Amygdala (tissue), 56 donors: ENCODE measurements at regions not wholly inside any gene's neighbourhood (a gene's known extent, or its start where the extent isn't known, plus 50 kb on each side); places are given as distances from the start of the nearest gene placed in this dataset.
A peak's percentile ranks its signal among the peaks of the same experiment; 100 is the strongest.

Experiments used
- DNase-seq, 56 donors: peaks; one replicate each; lab custom pipeline; 2025; lab: John Stamatoyannopoulos, UW

DNA sequence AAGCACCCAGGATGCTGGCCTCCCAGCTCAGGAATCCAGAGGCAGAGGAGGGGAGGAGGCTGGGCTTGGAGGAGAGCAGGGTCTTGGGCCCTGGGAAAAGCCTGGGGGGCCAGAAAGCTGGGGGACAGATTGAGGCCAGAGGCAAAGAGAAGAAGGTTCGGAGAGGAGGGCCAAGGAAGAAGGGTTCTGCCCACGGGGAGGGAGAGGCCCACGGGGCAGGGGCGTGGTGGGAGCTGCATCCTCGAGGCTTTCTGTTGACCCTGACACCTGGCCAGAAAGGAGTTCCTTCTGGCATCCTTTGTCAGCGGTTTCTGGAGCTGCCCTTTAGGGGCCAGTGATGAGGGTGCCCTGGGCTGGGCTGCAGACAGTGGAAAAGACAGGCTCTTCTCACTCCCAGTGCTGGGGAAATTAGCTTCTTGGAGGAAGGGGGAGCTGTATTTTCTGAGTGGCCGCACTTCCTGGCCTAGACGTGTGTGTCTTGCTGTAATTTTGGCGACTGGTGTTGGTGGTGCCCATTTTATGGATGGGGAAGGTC lies 308.7 kb downstream of the SEC14L1 start:
- no peak for DNase-seq

DNA sequence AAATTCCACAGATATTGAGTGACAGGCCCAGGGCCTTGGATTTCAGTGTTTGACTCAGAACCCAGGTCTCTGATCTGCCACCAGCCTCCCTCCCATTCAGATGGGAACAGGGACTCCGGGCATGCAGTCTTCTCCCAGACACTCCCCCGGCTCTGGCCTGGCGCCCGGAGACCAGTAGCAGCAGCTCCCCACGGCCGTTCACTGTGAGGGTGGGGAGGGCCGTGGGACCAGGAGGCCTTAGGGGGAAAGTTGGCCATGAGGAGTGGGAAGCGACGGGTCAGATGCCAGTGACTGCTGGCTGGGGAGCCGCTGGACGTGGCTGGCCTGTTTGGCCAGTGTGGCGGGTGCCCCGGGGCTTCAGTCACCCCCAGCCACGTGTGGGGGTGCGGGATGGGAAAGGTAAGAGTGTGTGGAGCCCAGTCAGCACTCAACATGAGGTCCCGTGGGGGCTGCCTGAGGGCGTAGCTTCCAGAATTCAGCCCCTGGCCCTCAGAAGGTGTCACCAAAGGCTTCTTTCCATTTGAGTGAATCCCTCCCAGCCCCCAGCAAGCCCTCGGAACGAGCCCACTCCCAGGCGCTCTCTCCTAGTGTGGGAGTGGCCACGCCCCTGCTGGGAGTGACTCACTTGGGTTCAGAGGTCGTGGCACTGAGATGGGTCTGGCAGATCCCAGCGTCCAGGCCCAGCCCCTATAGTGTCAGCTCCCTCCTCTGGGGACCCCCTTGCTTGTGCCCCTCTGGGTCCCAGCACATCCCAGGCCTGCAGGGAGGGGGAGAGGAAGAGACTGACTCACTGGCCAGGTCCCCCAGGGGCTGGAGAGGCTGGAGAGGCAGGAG lies 309.4 kb downstream of the SEC14L1 start:
- peak in 52 of 56 donors; percentile 18 to 84 (median 62) for DNase-seq

DNA sequence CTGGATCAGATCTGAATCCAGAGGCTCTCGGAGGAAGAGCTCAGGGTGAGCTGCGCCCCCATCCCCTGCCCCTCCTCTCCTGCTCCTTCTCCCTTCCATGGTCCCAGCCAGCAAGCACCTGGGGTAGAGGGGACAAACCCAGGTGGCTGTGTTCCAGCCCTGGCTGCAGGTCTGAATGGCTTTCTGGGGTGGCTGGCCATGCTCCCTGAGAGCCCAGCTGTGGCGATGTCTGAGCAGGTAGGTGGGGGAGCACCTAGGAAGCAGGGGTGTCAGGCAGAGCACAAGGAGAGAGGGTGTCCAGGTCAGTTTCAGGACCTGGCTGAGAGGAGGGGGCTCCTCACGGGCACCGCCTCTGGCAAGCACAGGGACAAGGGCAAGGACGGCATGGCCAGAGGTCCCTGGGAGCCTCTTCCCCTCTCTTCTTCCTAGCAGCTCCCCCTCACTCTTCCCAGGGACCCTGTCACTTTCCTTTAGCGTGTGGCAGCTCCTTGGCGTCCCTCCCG lies 310.0 kb downstream of the SEC14L1 start:
- peak in 3 of 56 donors; percentile 46 to 55 (median 47) for DNase-seq

DNA sequence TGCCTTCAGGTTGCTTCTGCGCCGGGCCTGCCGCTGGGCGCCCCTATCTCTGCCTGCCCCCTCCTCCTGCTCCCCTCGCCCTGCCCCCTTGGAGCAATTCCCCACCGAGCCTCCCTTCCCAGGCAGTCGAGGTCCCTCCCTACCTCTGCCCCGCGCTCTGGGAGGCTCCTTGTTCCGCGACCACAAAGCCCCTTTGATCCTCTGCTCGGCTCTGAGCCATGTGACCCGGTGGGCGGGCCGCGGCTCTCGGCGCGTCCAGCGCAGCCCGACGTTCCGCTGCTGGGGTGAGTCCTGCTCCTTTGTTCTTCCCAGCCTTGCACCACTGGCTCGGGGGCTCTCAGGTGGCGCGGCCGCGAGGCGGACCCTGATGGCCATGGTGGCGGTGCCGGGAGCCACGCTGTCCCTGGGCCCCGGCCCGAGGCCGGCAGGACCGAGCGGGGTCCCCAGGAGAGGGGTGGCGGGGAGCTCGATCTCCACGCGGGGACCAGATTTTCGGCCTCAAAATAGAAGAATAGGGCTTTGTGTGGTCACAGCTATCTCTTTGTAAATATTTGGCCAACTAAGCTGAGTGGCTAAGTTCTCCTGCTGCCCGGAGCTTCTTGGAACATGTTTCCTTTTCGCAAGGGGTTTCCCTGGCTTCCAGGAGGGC lies 310.6 kb downstream of the SEC14L1 start:
- DNase-seq = peak in 55 of 56 donors; percentile 50 to 93 (median 84)

DNA sequence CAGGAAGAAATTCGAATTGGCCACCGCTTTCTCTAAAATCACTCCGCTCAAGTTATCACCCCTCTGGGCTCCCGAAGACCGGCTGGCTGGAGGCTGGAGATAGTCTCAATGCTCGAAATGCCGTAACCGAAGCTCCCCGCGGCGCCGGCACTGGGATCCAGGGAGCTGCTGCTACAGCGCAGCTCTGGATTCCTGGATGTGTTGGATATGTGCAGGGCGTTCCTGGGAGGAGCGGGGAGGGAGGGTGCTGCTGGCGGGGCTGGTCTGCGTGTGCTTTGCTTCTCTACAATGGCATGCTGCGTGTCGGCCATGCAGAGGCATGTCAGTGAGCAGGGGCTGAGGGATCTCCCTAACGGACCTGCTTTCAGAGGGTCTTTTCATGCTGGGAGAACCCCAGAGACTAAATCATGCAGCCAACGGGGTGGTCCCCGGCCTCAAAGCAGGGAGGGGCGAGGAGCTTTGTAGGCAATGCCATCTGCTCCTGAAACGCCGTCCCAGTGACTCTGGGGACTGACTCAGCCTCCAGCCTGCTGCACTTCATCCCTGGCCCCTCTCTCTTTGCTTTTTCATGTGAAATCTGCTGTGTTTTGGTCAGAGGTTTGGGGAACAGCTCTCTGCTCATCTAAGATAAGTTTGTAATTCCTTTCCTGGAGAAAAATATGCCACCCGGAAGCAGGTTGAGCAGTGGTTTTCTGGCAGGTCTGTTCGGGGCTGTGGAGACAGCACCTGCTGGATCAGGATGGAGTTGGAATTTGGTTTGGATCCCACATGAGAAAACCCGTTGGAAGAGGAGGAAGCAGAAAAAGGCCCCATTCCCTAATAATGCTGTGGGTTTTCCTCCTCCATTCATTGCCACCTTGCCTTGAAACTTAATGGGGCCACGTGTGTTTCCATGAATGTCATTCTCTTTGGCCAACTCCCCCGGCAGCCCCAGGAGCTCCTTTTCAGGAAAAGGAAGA lies 311.4 kb downstream of the SEC14L1 start:
- peak in 48 of 56 donors; percentile 36 to 89 (median 70) for DNase-seq

DNA sequence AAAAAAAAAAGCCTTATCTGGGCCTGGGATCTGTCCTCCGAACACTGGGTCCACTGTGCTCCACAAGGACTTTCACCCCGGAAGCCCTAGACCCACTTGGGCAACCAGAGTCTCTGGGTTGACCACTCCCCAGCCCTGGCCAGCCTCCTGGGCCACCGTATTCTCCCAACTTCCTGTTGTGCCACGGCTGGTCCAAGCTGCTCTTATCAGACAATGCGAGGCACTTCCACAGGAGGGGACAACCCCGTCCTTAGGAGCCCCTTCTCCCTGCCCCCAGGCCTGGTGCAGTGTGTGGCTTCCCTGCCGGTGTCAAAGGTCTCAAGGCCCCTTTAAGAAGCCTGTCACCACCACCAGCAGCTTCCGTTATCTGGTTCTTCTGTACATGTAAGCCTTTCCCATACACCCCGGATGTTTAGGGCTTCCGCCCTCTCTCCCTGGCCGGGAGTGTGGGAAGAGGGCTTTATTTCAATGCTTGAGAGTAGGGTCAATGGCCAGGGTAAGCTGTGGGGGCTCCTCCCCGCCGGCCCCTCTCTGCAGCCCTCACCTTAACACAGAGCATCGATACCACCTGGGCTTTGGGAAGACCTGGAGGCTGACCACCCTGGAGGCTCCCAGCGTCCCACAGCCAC lies 313.0 kb downstream of the SEC14L1 start:
- no peak for DNase-seq

DNA sequence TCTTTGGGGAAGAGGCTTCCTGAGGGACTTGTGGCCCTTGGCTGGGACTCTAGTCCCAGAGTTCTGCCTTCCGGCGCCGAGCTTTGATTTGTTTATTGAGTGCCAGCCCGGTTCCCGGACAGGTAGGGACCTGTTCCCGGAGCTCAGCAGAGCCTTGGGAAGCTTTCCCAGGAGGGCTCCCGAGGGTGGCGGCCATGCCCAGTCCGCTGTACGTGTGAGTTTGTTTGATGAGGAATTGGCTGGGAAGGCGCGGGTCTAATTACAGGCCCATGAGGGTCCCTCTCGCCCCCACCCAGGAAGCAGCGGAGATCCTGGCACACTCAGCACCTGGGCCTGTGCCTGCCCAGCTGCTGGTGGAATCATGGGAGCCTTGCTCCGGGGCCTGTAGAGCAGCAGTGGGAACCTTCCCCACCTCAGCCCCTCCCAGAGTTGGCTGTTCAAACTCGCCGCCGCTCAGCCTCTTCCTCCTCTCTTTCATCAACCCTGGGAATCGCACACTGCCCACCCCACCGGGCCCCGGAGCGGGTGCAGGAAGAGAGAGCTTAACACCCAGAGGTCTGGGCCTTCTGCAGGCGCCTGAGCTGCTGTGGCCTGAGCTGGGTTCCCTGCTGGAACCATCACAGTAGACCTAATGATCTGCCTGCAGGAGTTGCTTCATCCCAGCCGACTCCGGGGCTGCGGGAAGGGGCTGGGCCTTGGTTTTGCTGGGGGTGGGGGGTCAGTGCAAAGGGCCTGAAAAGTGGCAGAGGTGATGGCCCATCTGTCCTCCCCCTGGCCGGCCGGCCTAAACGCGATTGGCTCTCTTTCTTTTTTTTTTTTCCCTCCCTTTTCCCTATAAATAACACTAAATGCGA lies 313.7 kb downstream of the SEC14L1 start:
- DNase-seq = peak in 6 of 56 donors; percentile 23 to 32 (median 26)

DNA sequence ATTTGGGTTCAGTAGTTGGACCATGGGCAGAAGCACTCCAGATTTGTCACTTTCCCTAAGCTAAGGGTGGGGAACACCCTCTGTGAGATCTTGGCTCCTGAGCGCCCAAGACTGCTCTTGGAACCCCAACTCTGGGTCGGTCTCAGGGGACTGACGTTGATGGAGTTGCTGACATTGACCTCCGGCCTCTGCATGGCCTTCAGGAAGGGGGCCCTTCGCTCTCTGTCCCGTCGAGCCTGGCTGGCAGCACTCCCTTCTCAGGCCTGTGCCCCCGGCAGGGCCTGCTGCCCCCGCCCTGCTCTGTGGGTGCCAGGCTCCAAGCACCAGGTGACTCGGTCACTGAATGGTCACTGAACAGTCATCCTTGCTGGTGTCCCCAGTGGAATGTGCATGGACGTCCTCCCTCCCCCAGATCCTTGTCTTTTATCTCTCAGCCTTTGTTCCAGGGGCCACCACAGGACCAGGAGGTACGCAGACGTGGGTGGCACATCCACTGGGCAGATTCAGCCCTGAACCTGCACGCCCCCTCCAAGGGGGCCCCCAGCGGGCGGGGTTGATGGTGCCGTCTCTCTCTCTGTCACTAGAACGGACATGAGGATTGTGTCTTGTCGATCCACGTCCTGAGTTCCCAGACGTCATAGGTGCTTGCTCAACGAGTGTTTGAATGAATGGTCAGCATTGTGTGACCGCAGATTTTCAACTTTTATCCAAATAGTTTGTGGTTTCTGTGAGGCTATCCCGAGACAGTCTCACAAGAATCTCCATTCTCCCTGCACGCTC lies 314.5 kb downstream of the SEC14L1 start:
- DNase-seq = no peak

DNA sequence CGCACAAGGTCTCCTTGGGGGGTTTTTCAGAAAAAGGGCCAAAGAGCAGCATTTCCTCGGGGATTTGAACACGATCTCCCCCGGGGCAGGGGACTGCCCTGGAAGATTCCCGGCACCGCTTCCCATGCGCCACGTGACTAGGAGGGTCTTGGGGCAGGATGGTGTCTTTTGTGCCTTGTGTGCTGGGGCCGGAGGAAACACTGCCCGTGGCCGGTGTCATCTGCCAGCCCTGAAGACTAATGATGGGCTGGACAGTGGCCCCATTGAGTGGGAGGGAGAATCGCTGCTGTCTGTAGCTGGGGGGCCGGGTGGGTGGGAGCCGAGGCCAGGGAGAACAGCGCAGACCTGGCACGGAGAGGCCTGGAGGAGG lies 315.1 kb downstream of the SEC14L1 start:
- DNase-seq = no peak

DNA sequence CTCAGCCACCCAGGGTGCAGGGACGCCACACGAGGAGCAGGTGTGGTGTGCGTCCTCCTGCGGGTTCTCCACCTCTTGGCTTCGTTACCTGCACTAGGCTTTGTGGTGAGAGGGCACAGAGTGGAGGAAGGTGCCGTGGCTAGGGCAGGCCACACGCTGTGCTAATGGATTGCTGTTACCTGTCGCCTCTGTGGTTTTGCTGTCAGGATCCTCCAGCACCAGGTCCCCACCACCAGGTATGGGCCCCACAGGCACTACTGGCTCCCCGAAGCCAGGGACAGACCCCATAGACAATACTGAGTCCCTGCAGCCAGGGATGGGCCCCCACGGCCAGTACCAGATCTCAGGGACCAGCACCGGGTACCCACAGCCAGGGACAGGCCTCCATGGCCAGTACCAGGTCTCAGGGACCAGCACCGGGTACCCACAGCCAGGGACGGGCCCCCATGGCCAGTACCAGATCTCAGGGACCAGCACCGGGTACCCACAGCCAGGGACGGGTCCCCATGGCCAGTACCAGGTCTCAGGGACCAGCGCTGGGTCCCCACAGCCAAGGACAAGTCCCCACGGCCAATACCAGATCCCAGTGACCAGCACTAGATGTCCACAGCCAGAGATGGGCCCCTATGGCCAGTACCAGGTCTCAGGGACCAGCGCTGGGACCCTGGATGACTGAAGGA lies 315.6 kb downstream of the SEC14L1 start:
- no peak for DNase-seq

DNA sequence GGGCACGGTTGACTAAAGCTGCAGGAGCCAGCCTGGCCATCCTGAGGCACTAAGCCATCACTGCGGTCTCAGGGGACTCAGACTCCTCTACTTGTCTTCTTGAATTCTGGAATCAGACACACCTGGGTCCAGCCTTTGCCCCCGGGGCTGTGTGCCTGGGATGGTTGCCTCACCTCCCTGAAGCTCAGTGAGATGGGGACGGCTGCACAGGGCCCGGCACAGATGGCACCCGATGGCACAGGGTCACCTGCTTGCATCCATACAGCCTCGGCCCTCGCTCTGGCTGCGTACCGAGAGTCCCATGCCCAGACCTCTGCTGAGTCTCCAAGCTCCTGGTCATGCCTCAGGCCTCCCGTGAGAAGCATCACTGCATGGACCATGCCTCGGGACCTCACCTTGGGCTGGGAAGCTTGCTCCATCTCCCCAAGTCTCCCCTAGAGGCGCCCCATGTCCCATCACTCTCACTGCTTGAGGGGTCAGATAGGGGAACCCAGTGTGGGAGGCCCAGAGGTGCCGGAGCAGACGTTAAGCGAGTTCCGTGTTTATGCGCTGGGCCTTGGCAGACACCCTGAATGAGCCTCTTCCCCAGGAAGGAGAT lies 316.3 kb downstream of the SEC14L1 start:
- DNase-seq = no peak

DNA sequence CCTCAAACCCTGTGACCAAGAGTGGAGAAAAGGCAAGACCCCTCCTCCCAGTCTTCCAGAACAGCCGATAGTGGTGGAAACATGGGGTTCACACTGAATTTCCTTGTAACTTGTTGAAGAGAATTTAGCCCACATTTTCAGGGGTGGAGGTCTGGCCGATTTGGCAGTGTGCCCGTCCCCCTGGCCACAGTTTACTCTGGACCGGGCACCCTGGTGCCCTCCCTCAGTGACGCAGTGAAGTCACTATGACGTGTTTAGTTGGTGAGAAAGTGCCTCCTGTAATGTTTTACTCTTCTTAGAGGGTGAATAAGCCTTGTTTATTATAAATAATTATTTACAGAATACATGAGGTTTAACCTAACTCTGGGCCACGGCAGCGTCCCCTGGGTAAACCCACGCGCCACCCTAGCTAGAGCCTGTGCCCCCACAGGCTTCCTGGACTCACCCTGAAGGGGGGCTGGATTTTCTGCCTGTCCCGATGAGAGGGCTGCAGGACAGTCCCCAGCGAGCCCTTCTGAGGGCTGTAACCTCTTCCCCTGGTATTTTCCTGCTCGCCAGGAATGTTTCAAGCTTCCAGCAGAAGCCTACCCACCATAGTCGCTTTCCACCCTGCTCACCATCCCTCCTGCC lies 316.9 kb downstream of the SEC14L1 start:
- DNase-seq = no peak

DNA sequence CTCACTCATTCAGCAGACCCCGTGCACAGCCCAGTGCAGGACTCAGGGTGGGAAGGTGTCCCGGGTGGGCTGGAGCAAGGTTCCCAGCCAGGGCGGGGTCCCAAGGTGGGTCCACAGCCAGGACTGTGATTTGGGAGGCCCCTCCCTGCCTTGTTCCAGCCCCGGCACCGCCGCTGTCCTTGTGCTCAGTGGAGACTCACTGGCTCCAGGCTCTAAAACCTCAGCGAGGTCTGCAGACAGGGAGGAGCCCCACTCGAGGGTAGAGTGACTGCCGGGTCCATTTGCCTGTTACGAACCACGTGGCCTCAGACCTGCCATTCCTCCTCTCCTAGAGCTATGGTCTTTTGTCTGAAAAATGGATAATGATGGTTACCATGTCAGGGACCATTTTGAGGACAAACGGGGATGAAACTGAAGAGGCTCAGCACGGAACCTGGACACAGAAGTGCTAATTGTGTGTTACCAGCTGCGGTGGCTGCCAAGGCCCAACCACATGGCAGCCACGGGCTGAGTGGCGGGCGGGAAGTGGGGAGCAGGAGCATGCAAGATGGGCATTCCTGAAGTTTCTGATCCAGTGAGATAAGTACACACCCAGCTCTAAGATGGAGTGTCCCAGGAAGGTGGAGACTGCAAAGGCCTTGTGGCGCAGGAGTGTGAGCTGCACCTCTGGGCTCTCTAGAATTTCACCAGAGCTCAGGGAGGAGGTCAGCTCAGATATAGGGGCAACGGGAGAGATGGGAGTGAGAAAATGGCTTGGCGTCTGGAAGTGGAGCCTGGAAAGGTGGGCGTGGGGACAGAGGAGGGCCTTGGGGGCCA lies 317.6 kb downstream of the SEC14L1 start:
- no peak for DNase-seq

DNA sequence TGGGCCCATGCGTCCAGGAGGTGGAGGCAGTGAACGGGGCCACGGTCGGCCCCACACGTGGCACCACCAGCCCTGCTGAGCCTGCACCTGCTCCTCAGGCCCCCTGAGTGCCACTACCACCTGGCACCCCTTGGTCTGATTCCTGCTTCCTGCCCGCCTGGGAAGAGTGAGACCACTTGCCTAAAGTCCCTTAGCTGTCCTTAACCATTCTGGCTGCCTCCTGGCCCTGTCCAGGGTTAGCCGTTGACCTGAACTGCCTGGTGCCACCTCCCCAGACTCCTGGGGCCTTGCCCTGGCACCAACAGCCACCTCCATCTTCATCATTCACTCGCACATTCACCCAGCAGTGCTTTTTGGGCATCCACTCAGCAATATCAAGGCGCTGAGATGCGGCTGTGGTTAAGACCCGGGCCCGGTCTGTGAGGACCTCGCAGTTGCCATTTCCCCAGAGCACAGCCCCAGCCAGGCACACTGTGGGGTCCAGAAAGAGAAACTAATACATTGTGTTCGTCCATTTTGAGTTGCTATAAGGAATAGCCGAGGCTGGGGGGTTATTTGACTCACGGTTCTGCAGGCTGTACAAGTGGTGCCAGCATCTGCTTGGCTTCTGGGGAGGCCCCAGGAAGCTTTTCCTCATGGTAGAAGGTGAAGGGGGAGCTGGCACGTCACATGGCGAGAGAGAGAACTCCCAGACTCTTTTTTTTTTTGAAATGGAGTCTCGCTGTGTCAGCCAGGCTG lies 318.4 kb downstream of the SEC14L1 start:
- no peak for DNase-seq

DNA sequence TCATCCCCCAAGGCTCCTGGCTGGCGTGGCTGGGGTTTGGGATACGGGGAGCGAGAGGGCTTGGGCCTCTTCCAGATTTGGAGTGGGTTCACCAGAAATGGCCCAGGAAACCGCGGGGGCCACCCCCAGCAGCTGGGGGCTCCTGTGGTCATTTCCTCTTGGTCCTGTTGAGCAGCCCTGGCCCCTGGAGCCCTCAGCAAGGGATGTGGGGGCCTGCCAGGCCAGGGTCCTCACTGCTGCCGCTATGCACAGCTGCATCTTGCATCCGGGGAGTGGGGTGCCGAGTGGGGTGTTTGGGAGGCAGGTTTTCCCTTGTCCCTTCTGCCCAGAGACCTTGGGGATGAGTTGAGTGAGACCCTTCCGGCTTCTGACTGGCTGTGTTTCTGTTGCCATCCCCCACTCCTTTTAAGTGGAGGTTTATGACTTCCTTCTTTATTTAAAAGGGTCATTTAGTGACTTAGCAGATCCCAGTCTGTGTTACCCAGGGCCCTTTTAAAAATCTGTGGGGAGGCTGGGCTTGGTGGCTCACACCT lies 319.8 kb downstream of the SEC14L1 start:
- no peak for DNase-seq
